ENCODE measurements at regions not wholly inside any gene's neighbourhood (a gene's known extent, or its start where the extent isn't known, plus 50 kb on each side); places are given as distances from the start of the nearest gene placed in this dataset.

GRCh38 chr3:106367496-106367895, 498.7 kb upstream of the CBLB start:
- no peak overlapping the region for H3K4me3 ChIP-seq (ENCODE audit: low read depth, low read length)
- no peak for TF ChIP-seq CTCF (IDR thresholded peaks at IDR 0.05; ENCODE audit: control insufficient read depth, extremely low read depth, insufficient read depth)
- DNase-seq (ENCODE audit: low read depth) = no peak

DNA sequence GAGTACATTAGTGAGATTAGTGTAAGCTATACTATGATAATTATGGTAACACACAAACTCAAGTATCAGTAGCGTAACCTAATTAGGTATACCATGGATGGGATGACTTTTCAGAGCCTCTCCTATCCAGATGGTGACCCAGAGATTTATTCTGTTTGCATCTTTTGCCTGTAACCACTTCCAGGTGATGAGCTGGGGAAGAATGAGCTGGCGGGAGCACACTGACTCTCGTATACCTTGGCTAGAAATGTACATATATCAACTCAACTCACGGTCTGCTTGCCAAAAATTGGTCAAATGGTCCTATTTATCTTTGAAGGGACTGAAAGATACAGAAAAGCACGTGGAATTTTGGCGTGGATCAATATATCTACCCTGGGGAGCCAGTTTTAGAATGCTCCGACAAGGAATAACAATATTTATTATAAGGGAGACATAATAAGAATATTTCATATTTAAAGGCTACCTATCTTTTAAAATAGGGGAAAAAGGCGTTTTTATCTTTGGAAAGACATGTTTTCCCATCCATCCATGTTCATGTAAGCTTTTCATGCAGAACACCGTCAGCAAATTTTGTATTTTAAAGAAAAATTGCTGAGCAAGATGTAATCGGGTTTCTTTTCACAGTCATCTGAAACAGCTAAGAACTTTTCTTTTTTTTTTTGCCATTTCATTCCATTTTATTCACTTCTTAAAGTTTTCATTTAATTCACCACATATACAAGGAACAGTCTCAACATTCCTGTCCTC, 502.6 kb upstream of the CBLB start:
- DNase-seq (ENCODE audit: low read depth) = no peak
- TF ChIP-seq CTCF (IDR thresholded peaks at IDR 0.05; ENCODE audit: control insufficient read depth, extremely low read depth, insufficient read depth) = no peak
- no peak overlapping the region for H3K4me3 ChIP-seq (ENCODE audit: low read depth, low read length)

- no peak for TF ChIP-seq CTCF (IDR thresholded peaks at IDR 0.05; ENCODE audit: control insufficient read depth, extremely low read depth, insufficient read depth)
- no peak overlapping the region for H3K4me3 ChIP-seq (ENCODE audit: low read depth, low read length)
- DNase-seq (ENCODE audit: low read depth) = no peak
Observed at GRCh38 chr3:106371971-106372805, 503.4 kb upstream of the CBLB start.

DNA sequence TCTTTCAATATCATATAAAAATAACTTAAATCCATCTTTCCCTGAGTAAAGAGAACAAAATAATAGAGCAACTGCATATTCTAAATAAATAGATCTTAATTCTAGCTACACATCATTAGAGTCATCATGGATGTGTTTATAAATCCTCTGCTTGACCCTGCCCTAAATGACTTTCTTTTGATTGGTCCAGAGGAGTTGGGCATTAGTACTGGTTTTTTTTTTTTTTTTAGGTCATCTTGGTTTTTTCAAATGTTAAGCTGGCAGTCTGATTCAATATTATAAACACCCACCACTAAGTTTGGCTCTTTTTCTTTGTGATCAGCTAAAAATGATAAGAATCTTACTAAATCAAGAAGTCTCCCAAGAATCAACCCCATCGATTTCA, 504.0 kb upstream of the CBLB start:
- TF ChIP-seq CTCF (IDR thresholded peaks at IDR 0.05; ENCODE audit: control insufficient read depth, extremely low read depth, insufficient read depth) = no peak
- no peak overlapping the region for H3K4me3 ChIP-seq (ENCODE audit: low read depth, low read length)
- no peak for DNase-seq (ENCODE audit: low read depth)

- no peak for DNase-seq (ENCODE audit: low read depth)
- H3K4me3 ChIP-seq (ENCODE audit: low read depth, low read length) = no peak overlapping the region
- no peak for TF ChIP-seq CTCF (IDR thresholded peaks at IDR 0.05; ENCODE audit: control insufficient read depth, extremely low read depth, insufficient read depth)
Observed at GRCh38 chr3:106376016-106376570, 507.3 kb upstream of the CBLB start.

DNA sequence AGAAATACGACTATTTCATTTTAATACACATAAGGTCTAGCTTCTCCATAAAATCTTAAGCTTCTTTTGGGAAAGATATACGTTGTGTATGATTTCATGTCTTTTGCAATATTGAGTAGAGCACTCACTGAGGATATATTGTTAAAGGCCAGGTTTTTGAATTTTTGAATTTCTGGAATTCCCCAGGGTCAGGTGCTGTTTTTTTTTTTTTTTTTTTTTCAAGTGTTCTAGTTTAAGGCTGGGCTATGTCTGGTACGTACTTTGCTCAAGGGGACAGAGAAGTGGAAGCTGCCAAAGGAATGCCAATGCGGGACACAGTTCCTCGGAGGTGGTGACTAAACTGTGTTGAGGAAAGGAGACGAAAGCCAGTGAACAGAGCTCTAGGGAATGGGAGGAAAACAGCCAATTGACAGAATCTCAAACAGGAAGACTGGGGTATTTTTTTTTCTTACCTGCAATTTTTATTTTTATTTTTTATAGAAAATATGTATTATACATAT, 510.5 kb upstream of the CBLB start:
- H3K4me3 ChIP-seq (ENCODE audit: low read depth, low read length) = no peak overlapping the region
- no peak for DNase-seq (ENCODE audit: low read depth)
- TF ChIP-seq CTCF (IDR thresholded peaks at IDR 0.05; ENCODE audit: control insufficient read depth, extremely low read depth, insufficient read depth) = no peak

Measured in LNCaP clone FGC (cell line).